ENCODE measurements at regions not wholly inside any gene's neighbourhood (a gene's known extent, or its start where the extent isn't known, plus 50 kb on each side); places are given as distances from the start of the nearest gene placed in this dataset.

GRCh38 chr1:234540404-234540762, 61.4 kb upstream of the TARBP1 start:
- Histone ChIP-seq H2AK5ac (ENCODE audit: low read length) (peak overlapping the region; percentile 81), H3K79me1 (ENCODE audit: low read length) (peaks cover 19% of the 10 kb centered on the region), H3K9me3 (ENCODE audit: insufficient read depth, low read depth, low read length) (peaks cover 5% of the 10 kb centered on the region), H2AFZ (ENCODE audit: insufficient read depth, low read length, poor library complexity) (no peak overlapping the region), H4K12ac (ENCODE audit: low read depth, low read length) (no peak overlapping the region), H3K27ac (ENCODE audit: low read depth, low read length) (peak overlapping the region; percentile 2), H3K36me3 (ENCODE audit: control insufficient read depth in 1 of 2, insufficient read depth in 2 of 2, low read length in 2 of 2) (no peaks in the 10 kb centered on the region), H3K9ac (ENCODE audit: low read length) (no peak overlapping the region), H3K4me1 (ENCODE audit: control insufficient read depth in 1 of 2, insufficient read depth in 2 of 2, low read length in 2 of 2) (peaks cover 37 to 38% of the 10 kb centered on the region in 2 experiments), H3K14ac (ENCODE audit: low read length) (peak overlapping the region; percentile 36), H2BK5ac (ENCODE audit: low read depth, low read length, poor library complexity) (peak overlapping the region; percentile 25), H4K8ac (ENCODE audit: low read depth, low read length) (no peak overlapping the region), H2BK12ac (ENCODE audit: low read length) (peak overlapping the region; percentile 76), H4K91ac (ENCODE audit: low read depth, low read length) (peak overlapping the region; percentile 38), H3K23ac (ENCODE audit: low read length) (no peak overlapping the region), H3K27me3 (ENCODE audit: insufficient read depth, low read length) (no peaks in the 10 kb centered on the region), H3K4ac (ENCODE audit: low read depth, low read length) (peak overlapping the region; percentile 28), H3K4me3 (ENCODE audit: low read depth, low read length) (no peak overlapping the region), H3K18ac (ENCODE audit: low read length) (peak overlapping the region; percentile 19), H3K4me2 (ENCODE audit: low read length) (no peak overlapping the region), H3K79me2 (ENCODE audit: control insufficient read depth, insufficient read depth, low read length, poor library complexity) (peaks cover 2% of the 10 kb centered on the region), H2BK120ac (ENCODE audit: insufficient read depth, low read length, poor library complexity) (peak overlapping the region; percentile 5)
- no peak for DNase-seq
- WGBS (ENCODE audit: extremely low coverage, insufficient coverage, insufficient read length): no CpG with 5 or more reads among the region's 5 CpGs

GRCh38 chr1:234539666-234540403, 60.9 kb upstream of the TARBP1 start:
- peaks cover 5% of the 10 kb centered on the region for H3K9me3 ChIP-seq (ENCODE audit: insufficient read depth, low read depth, low read length)
- peak overlapping the region; percentile 25 for H2BK5ac ChIP-seq (ENCODE audit: low read depth, low read length, poor library complexity)
- H3K27ac ChIP-seq (ENCODE audit: low read depth, low read length): peak overlapping the region; percentile 2
- no peak overlapping the region for H3K23ac ChIP-seq (ENCODE audit: low read length)
- H2AK5ac ChIP-seq (ENCODE audit: low read length): no peak overlapping the region
- no peak overlapping the region for H3K4me3 ChIP-seq (ENCODE audit: low read depth, low read length)
- H3K18ac ChIP-seq (ENCODE audit: low read length): peak overlapping the region; percentile 19
- no peak overlapping the region for H4K91ac ChIP-seq (ENCODE audit: low read depth, low read length)
- no peaks in the 10 kb centered on the region for H3K27me3 ChIP-seq (ENCODE audit: insufficient read depth, low read length)
- H3K36me3 ChIP-seq (ENCODE audit: control insufficient read depth in 1 of 2, insufficient read depth in 2 of 2, low read length in 2 of 2): no peaks in the 10 kb centered on the region
- H2BK120ac ChIP-seq (ENCODE audit: insufficient read depth, low read length, poor library complexity): peak overlapping the region; percentile 47
- no peak overlapping the region for H3K9ac ChIP-seq (ENCODE audit: low read length)
- no peak overlapping the region for H4K12ac ChIP-seq (ENCODE audit: low read depth, low read length)
- no peak overlapping the region for H3K4ac ChIP-seq (ENCODE audit: low read depth, low read length)
- peaks cover 32 to 33% of the 10 kb centered on the region in 2 experiments for H3K4me1 ChIP-seq (ENCODE audit: control insufficient read depth in 1 of 2, insufficient read depth in 2 of 2, low read length in 2 of 2)
- H3K79me1 ChIP-seq (ENCODE audit: low read length): peaks cover 16% of the 10 kb centered on the region
- no CpG with 5 or more reads among the region's 9 CpGs for WGBS (ENCODE audit: extremely low coverage, insufficient coverage, insufficient read length)
- H3K14ac ChIP-seq (ENCODE audit: low read length): no peak overlapping the region
- peak; percentile 97 to 98 for DNase-seq
- no peak overlapping the region for H4K8ac ChIP-seq (ENCODE audit: low read depth, low read length)
- H2BK12ac ChIP-seq (ENCODE audit: low read length): peak overlapping the region; percentile 76
- no peak overlapping the region for H2AFZ ChIP-seq (ENCODE audit: insufficient read depth, low read length, poor library complexity)
- H3K79me2 ChIP-seq (ENCODE audit: control insufficient read depth, insufficient read depth, low read length, poor library complexity): peaks cover 2% of the 10 kb centered on the region
- H3K4me2 ChIP-seq (ENCODE audit: low read length): no peak overlapping the region

GRCh38 chr1:234538930-234539649, 60.1 kb upstream of the TARBP1 start:
- no peak overlapping the region for H3K9ac ChIP-seq (ENCODE audit: low read length)
- no peak overlapping the region for H3K4ac ChIP-seq (ENCODE audit: low read depth, low read length)
- H2BK5ac ChIP-seq (ENCODE audit: low read depth, low read length, poor library complexity): peak overlapping the region; percentile 17
- H3K9me3 ChIP-seq (ENCODE audit: insufficient read depth, low read depth, low read length): peaks cover 5% of the 10 kb centered on the region
- no peak overlapping the region for H4K12ac ChIP-seq (ENCODE audit: low read depth, low read length)
- peak overlapping the region; percentile 63 for H2BK120ac ChIP-seq (ENCODE audit: insufficient read depth, low read length, poor library complexity)
- H3K27ac ChIP-seq (ENCODE audit: low read depth, low read length): no peak overlapping the region
- H3K4me3 ChIP-seq (ENCODE audit: low read depth, low read length): no peak overlapping the region
- no peak for DNase-seq
- H3K4me1 ChIP-seq (ENCODE audit: control insufficient read depth in 1 of 2, insufficient read depth in 2 of 2, low read length in 2 of 2): peaks cover 29 to 32% of the 10 kb centered on the region in 2 experiments
- no peak overlapping the region for H3K23ac ChIP-seq (ENCODE audit: low read length)
- H3K36me3 ChIP-seq (ENCODE audit: control insufficient read depth in 1 of 2, insufficient read depth in 2 of 2, low read length in 2 of 2): no peaks in the 10 kb centered on the region
- H3K27me3 ChIP-seq (ENCODE audit: insufficient read depth, low read length): no peaks in the 10 kb centered on the region
- peak overlapping the region; percentile 71 for H2AK5ac ChIP-seq (ENCODE audit: low read length)
- H2AFZ ChIP-seq (ENCODE audit: insufficient read depth, low read length, poor library complexity): no peak overlapping the region
- H4K91ac ChIP-seq (ENCODE audit: low read depth, low read length): peak overlapping the region; percentile 86
- peak overlapping the region; percentile 87 for H2BK12ac ChIP-seq (ENCODE audit: low read length)
- H3K18ac ChIP-seq (ENCODE audit: low read length): no peak overlapping the region
- no CpG with 5 or more reads among the region's 14 CpGs for WGBS (ENCODE audit: extremely low coverage, insufficient coverage, insufficient read length)
- peak overlapping the region; percentile 21 for H4K8ac ChIP-seq (ENCODE audit: low read depth, low read length)
- no peak overlapping the region for H3K14ac ChIP-seq (ENCODE audit: low read length)
- peak overlapping the region; percentile 24 for H3K4me2 ChIP-seq (ENCODE audit: low read length)
- H3K79me1 ChIP-seq (ENCODE audit: low read length): peaks cover 14% of the 10 kb centered on the region
- peaks cover 2% of the 10 kb centered on the region for H3K79me2 ChIP-seq (ENCODE audit: control insufficient read depth, insufficient read depth, low read length, poor library complexity)

GRCh38 chr1:234538062-234538731, 59.2 kb upstream of the TARBP1 start:
- Histone ChIP-seq H2BK5ac (ENCODE audit: low read depth, low read length, poor library complexity) (no peak overlapping the region), H2AFZ (ENCODE audit: insufficient read depth, low read length, poor library complexity) (no peak overlapping the region), H3K18ac (ENCODE audit: low read length) (peak overlapping the region; percentile 56), H3K23ac (ENCODE audit: low read length) (no peak overlapping the region), H3K4me2 (ENCODE audit: low read length) (no peak overlapping the region), H2AK5ac (ENCODE audit: low read length) (peak overlapping the region; percentile 71), H2BK120ac (ENCODE audit: insufficient read depth, low read length, poor library complexity) (peak overlapping the region; percentile 63), H3K27ac (ENCODE audit: low read depth, low read length) (no peak overlapping the region), H4K12ac (ENCODE audit: low read depth, low read length) (no peak overlapping the region), H3K79me2 (ENCODE audit: control insufficient read depth, insufficient read depth, low read length, poor library complexity) (peaks cover 2% of the 10 kb centered on the region), H4K8ac (ENCODE audit: low read depth, low read length) (no peak overlapping the region), H3K36me3 (ENCODE audit: control insufficient read depth in 1 of 2, insufficient read depth in 2 of 2, low read length in 2 of 2) (no peaks in the 10 kb centered on the region), H4K91ac (ENCODE audit: low read depth, low read length) (peak overlapping the region; percentile 86), H3K14ac (ENCODE audit: low read length) (peak overlapping the region; percentile 29), H3K9me3 (ENCODE audit: insufficient read depth, low read depth, low read length) (peaks cover 5% of the 10 kb centered on the region), H3K4me3 (ENCODE audit: low read depth, low read length) (no peak overlapping the region), H3K9ac (ENCODE audit: low read length) (no peak overlapping the region), H3K79me1 (ENCODE audit: low read length) (peaks cover 14% of the 10 kb centered on the region), H3K4me1 (ENCODE audit: control insufficient read depth in 1 of 2, insufficient read depth in 2 of 2, low read length in 2 of 2) (peaks cover 28 to 35% of the 10 kb centered on the region in 2 experiments), H3K4ac (ENCODE audit: low read depth, low read length) (no peak overlapping the region), H3K27me3 (ENCODE audit: insufficient read depth, low read length) (no peaks in the 10 kb centered on the region), H2BK12ac (ENCODE audit: low read length) (peak overlapping the region; percentile 87)
- no CpG with 5 or more reads among the region's 19 CpGs for WGBS (ENCODE audit: extremely low coverage, insufficient coverage, insufficient read length)
- no peak for DNase-seq

Data from trophoblast cell (in vitro differentiated cells and primary cell).